Heart left ventricle (tissue), 13 donors: ENCODE measurements at regions not wholly inside any gene's neighbourhood (a gene's known extent, or its start where the extent isn't known, plus 50 kb on each side); places are given as distances from the start of the nearest gene placed in this dataset.

Source experiments
- CTCF ChIP-seq, 12 donors: fragments of 200-600 bp; sonication (generic) in 4 of 12; IDR thresholded peaks; one replicate each; pipeline versions ENCODE4 v1.5.0 to v1.8.0; 2018 to 2022; ENCODE audit warnings: antibody characterized with exemption in 12 of 12, mild to moderate bottlenecking in 5 of 12
- POLR2A ChIP-seq, 2 donors: fragments of 450-650 bp; IDR thresholded peaks; one replicate each; pipeline ENCODE4 v1.6.1; 2017; ENCODE audit warnings: antibody characterized with exemption in 2 of 2, mild to moderate bottlenecking in 2 of 2, moderate library complexity in 2 of 2
- donor health status: ischemic (EF 13 %, LVEDD 7.1; RV severe dilation, severe dysfunction).
- donor health status: DM: no; HTN: yes; CAD: no.
- donor health status: DM: no; HTN: no; CAD: no.
- donor health status: ischemic (EF 25% LVEDD 6.9; RV normal size, moderate dysfunction).
- donor health status: ischemic (EF 25% LVEDD 5.7; RV mildly dilated, moderate dysfunction).
- donor health status: ischemic (EF 35%, LVEDD 5.7; RV mildly dilated, moderate dysfunction).
- donor health status: nonischemic (EF 11% LVEDD 7.7; RV severe dilation, severe dysfunction).
- donor health status: DM: yes; HTN: yes; CAD: no.
- donor health status: PGD.
- donor health status: ischemic (EF 29% LVEDD 5.4; RV normal size, mild dysfunction).
- donor health status: nonischemic (EF 23%, LVEDD 6.1; RV moderate dilation, normal function).

GRCh38 chr12:28082096-28082495 lies 108.2 kb upstream of the CCDC91 start:
- TF ChIP-seq POLR2A (IDR thresholded peaks at IDR 0.05), result no peak
- no peak for TF ChIP-seq CTCF (IDR thresholded peaks at IDR 0.05)
